Activated CD4-positive, alpha-beta T cell treated with anti-CD3 and anti-CD28 coated beads for 48 hours (primary cell): ENCODE measurements at regions not wholly inside any gene's neighbourhood (a gene's known extent, or its start where the extent isn't known, plus 50 kb on each side); places are given as distances from the start of the nearest gene placed in this dataset.
A peak's percentile ranks its signal among the peaks of the same experiment; 100 is the strongest.

Experiments
- DNase-seq: peaks from one replicate; pipeline ENCODE4 v3.0.0-alpha.2; 2020

GRCh38 chr9:135412315-135413085, 67.1 kb upstream of the PPP1R26 start:
- DNase-seq = peak; percentile 81

GRCh38 chr9:135413086-135413375, 66.6 kb upstream of the PPP1R26 start:
- DNase-seq = no peak

GRCh38 chr9:135413461-135413860, 66.1 kb upstream of the PPP1R26 start:
- DNase-seq = no peak

GRCh38 chr9:135414293-135414692, 65.3 kb upstream of the PPP1R26 start:
- DNase-seq = no peak

- DNase-seq = no peak
Measured at GRCh38 chr9:135415586-135415985, 64.0 kb upstream of the PPP1R26 start.

- no peak for DNase-seq
Measured at GRCh38 chr9:135416664-135417290, 62.8 kb upstream of the PPP1R26 start.

GRCh38 chr9:135418161-135418560, 61.4 kb upstream of the PPP1R26 start:
- no peak for DNase-seq

- no peak for DNase-seq
Measured at GRCh38 chr9:135419106-135419505, 60.5 kb upstream of the PPP1R26 start.

- no peak for DNase-seq
Measured at GRCh38 chr9:135422341-135422944, 57.1 kb upstream of the PPP1R26 start.

GRCh38 chr9:135423725-135424124, 55.9 kb upstream of the PPP1R26 start:
- DNase-seq = no peak
